Ishikawa (cell line): ENCODE measurements at regions not wholly inside any gene's neighbourhood (a gene's known extent, or its start where the extent isn't known, plus 50 kb on each side); places are given as distances from the start of the nearest gene placed in this dataset.

Experiments
- CREB1 ChIP-seq: IDR thresholded peaks from 2 replicates; pipeline ENCODE4 v1.6.1; 2012; ENCODE audit warnings: low read depth
- EGR1 ChIP-seq: IDR thresholded peaks from 2 replicates; pipeline ENCODE4 v1.6.1; 2012
- EP300 ChIP-seq: IDR thresholded peaks from 2 replicates; pipeline ENCODE4 v1.6.1; 2012; ENCODE audit warnings: borderline replicate concordance
- NFIC ChIP-seq: IDR thresholded peaks from 2 replicates; pipeline ENCODE4 v1.6.1; 2012
- RAD21 ChIP-seq: IDR thresholded peaks from 2 replicates; pipeline ENCODE4 v1.6.1; 2012; ENCODE audit warnings: low read depth
- TAF1 ChIP-seq: IDR thresholded peaks from 2 replicates; pipeline ENCODE4 v1.6.1; 2012; ENCODE audit warnings: low read depth, mild to moderate bottlenecking
- TEAD4 ChIP-seq: IDR thresholded peaks from 2 replicates; pipeline ENCODE4 v1.6.1; 2012
- YY1 ChIP-seq: IDR thresholded peaks from 2 replicates; pipeline ENCODE4 v1.6.1; 2012; ENCODE audit warnings: low read depth
- ZBTB7A ChIP-seq: IDR thresholded peaks from 2 replicates; pipeline ENCODE4 v1.6.1; 2012; ENCODE audit warnings: low read depth
- TF ChIP-seq, protein P1 (sequence below): IDR thresholded peaks from 2 replicates; pipeline ENCODE4 v1.6.1; 2012; ENCODE audit warnings: low read depth, mild to moderate bottlenecking
- TF ChIP-seq, protein P2 (sequence below): IDR thresholded peaks from 2 replicates; pipeline ENCODE4 v1.6.1; 2012

DNA sequence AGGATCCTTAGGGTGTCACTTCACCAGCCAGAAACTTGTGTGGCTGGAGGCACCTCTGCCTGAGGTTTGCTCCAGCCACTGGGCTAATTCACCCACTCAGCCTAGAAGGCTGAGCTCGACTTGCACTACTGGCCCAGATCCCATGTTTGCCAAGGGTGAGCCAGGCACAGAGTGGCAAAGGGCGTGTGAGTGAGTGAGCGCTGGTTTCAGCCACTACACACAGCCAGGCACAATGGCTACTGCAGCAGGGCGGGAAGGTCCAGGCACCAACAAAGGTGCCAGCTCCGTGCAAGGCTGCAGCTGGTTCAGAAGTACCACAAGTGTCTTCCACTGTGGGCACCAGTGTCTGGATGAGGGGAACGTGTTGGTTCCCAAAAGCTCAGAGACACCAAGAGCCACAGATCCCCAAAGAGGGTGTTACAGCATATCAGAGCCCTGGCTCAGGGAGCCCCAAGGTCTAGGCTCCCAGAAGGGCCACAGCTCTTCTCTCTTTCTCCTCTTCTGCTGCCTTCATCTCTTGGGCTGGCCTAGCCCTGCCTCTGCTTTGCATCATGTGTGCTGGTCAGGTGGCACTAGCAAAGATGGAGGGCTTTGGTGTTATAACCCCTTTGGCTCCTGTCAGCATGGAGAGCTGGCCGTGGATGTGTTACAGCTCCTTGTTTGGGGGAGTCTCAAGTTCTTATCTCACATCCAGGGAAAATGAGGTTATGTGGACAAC is 736.3 kb upstream of the KLHL1 start:
- no peak for TF ChIP-seq RAD21
- TF ChIP-seq, protein P1, sequence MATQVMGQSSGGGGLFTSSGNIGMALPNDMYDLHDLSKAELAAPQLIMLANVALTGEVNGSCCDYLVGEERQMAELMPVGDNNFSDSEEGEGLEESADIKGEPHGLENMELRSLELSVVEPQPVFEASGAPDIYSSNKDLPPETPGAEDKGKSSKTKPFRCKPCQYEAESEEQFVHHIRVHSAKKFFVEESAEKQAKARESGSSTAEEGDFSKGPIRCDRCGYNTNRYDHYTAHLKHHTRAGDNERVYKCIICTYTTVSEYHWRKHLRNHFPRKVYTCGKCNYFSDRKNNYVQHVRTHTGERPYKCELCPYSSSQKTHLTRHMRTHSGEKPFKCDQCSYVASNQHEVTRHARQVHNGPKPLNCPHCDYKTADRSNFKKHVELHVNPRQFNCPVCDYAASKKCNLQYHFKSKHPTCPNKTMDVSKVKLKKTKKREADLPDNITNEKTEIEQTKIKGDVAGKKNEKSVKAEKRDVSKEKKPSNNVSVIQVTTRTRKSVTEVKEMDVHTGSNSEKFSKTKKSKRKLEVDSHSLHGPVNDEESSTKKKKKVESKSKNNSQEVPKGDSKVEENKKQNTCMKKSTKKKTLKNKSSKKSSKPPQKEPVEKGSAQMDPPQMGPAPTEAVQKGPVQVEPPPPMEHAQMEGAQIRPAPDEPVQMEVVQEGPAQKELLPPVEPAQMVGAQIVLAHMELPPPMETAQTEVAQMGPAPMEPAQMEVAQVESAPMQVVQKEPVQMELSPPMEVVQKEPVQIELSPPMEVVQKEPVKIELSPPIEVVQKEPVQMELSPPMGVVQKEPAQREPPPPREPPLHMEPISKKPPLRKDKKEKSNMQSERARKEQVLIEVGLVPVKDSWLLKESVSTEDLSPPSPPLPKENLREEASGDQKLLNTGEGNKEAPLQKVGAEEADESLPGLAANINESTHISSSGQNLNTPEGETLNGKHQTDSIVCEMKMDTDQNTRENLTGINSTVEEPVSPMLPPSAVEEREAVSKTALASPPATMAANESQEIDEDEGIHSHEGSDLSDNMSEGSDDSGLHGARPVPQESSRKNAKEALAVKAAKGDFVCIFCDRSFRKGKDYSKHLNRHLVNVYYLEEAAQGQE: no peak
- TF ChIP-seq TAF1: no peak
- no peak for TF ChIP-seq TEAD4
- no peak for TF ChIP-seq ZBTB7A
- no peak for TF ChIP-seq NFIC
- TF ChIP-seq EP300: no peak
- TF ChIP-seq YY1: no peak
- TF ChIP-seq, protein P2, sequence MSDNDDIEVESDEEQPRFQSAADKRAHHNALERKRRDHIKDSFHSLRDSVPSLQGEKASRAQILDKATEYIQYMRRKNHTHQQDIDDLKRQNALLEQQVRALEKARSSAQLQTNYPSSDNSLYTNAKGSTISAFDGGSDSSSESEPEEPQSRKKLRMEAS: no peak
- no peak for TF ChIP-seq CREB1
- no peak for TF ChIP-seq EGR1
